ENCODE measurements at regions not wholly inside any gene's neighbourhood (a gene's known extent, or its start where the extent isn't known, plus 50 kb on each side); places are given as distances from the start of the nearest gene placed in this dataset.

DNA sequence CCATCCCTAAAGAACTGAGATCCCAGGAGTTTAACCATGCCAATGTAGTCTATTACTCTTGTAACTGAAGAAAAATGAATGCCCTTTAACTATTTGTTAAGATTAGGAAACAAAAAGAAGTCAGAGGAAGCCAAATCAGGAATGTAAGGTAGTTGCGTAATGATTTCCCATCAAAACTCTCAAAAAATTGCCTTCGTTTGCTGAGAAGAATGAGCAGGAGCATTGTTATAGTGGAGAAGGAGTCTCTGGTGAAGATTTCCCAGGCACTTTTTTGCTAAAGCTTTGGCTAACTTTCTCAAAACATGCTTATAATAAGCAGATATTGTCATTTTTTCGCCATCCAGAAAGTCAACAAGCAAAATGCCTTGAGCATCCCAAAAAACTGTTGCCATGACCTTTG lies 224.0 kb upstream of the SIX2 start:
- TF ChIP-seq POLR2AphosphoS5 (IDR thresholded peaks at IDR 0.05; ENCODE audit: low read depth) = no peak
- TF ChIP-seq, protein P1, sequence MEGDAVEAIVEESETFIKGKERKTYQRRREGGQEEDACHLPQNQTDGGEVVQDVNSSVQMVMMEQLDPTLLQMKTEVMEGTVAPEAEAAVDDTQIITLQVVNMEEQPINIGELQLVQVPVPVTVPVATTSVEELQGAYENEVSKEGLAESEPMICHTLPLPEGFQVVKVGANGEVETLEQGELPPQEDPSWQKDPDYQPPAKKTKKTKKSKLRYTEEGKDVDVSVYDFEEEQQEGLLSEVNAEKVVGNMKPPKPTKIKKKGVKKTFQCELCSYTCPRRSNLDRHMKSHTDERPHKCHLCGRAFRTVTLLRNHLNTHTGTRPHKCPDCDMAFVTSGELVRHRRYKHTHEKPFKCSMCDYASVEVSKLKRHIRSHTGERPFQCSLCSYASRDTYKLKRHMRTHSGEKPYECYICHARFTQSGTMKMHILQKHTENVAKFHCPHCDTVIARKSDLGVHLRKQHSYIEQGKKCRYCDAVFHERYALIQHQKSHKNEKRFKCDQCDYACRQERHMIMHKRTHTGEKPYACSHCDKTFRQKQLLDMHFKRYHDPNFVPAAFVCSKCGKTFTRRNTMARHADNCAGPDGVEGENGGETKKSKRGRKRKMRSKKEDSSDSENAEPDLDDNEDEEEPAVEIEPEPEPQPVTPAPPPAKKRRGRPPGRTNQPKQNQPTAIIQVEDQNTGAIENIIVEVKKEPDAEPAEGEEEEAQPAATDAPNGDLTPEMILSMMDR (IDR thresholded peaks at IDR 0.05; ENCODE audit: insufficient read depth, low read length) = no peak
- TF ChIP-seq, protein P2, sequence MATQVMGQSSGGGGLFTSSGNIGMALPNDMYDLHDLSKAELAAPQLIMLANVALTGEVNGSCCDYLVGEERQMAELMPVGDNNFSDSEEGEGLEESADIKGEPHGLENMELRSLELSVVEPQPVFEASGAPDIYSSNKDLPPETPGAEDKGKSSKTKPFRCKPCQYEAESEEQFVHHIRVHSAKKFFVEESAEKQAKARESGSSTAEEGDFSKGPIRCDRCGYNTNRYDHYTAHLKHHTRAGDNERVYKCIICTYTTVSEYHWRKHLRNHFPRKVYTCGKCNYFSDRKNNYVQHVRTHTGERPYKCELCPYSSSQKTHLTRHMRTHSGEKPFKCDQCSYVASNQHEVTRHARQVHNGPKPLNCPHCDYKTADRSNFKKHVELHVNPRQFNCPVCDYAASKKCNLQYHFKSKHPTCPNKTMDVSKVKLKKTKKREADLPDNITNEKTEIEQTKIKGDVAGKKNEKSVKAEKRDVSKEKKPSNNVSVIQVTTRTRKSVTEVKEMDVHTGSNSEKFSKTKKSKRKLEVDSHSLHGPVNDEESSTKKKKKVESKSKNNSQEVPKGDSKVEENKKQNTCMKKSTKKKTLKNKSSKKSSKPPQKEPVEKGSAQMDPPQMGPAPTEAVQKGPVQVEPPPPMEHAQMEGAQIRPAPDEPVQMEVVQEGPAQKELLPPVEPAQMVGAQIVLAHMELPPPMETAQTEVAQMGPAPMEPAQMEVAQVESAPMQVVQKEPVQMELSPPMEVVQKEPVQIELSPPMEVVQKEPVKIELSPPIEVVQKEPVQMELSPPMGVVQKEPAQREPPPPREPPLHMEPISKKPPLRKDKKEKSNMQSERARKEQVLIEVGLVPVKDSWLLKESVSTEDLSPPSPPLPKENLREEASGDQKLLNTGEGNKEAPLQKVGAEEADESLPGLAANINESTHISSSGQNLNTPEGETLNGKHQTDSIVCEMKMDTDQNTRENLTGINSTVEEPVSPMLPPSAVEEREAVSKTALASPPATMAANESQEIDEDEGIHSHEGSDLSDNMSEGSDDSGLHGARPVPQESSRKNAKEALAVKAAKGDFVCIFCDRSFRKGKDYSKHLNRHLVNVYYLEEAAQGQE (IDR thresholded peaks at IDR 0.05; ENCODE audit: insufficient replicate concordance, low read depth) = no peak
